Gastroesophageal sphincter (tissue), 3 donors: ENCODE measurements at regions not wholly inside any gene's neighbourhood (a gene's known extent, or its start where the extent isn't known, plus 50 kb on each side); places are given as distances from the start of the nearest gene placed in this dataset.

Source experiments
- EP300 ChIP-seq: sonication (generic); formaldehyde crosslinking; IDR thresholded peaks from one replicate; pipeline ENCODE4 v1.6.1; 2017; ENCODE audit warnings: antibody characterized with exemption, mild to moderate bottlenecking
- POLR2A ChIP-seq, 2 donors: fragments of 450-650 bp; IDR thresholded peaks; one replicate each; pipeline ENCODE4 v1.6.1; 2017; ENCODE audit warnings: antibody characterized with exemption in 2 of 2, mild to moderate bottlenecking in 2 of 2, moderate library complexity in 1 of 2
- POLR2AphosphoS5 ChIP-seq: sonication (generic); formaldehyde crosslinking; IDR thresholded peaks from one replicate; pipeline ENCODE4 v1.6.1; 2017; ENCODE audit warnings: antibody characterized with exemption
- TF ChIP-seq, protein P1 (sequence below), 4 experiments: fragments of 200-600 bp in 2 of 4; fragments of 450-650 bp in 2 of 4; sonication (generic) in 1 of 4; IDR thresholded peaks; one replicate each; pipeline ENCODE4 v1.5.1; 2017 to 2019; ENCODE audit warnings: antibody characterized with exemption in 4 of 4, mild to moderate bottlenecking in 2 of 4, moderate library complexity in 2 of 4

DNA sequence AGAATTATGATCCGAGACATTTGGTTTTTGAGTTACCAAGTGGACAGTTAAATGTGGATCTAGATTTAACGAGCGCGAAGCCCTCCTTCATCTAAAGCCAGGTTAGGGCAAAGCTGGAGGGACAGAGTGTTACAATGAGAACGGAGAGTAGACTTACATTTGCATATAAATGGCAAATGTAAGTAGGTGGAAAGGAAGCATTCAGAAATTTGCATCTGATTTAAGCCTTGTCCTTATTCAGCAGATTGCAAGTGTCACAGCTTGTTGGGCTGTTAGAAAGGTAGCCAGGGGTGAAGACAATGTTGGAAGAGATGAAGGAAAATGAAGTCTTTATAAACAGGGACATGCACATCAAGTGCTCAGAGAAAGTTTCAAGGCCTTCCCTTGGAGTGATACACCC, 806.2 kb downstream of the GALC start:
- TF ChIP-seq POLR2A (IDR thresholded peaks at IDR 0.05), result no peak
- TF ChIP-seq, protein P1, sequence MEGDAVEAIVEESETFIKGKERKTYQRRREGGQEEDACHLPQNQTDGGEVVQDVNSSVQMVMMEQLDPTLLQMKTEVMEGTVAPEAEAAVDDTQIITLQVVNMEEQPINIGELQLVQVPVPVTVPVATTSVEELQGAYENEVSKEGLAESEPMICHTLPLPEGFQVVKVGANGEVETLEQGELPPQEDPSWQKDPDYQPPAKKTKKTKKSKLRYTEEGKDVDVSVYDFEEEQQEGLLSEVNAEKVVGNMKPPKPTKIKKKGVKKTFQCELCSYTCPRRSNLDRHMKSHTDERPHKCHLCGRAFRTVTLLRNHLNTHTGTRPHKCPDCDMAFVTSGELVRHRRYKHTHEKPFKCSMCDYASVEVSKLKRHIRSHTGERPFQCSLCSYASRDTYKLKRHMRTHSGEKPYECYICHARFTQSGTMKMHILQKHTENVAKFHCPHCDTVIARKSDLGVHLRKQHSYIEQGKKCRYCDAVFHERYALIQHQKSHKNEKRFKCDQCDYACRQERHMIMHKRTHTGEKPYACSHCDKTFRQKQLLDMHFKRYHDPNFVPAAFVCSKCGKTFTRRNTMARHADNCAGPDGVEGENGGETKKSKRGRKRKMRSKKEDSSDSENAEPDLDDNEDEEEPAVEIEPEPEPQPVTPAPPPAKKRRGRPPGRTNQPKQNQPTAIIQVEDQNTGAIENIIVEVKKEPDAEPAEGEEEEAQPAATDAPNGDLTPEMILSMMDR (IDR thresholded peaks at IDR 0.05), result no peak
- TF ChIP-seq POLR2AphosphoS5, result no peak
- TF ChIP-seq EP300, result no peak
